B cell (primary cell): ENCODE measurements at regions not wholly inside any gene's neighbourhood (a gene's known extent, or its start where the extent isn't known, plus 50 kb on each side); places are given as distances from the start of the nearest gene placed in this dataset.
"Not testable (repeated sequence)": the region's sequence is repeated elsewhere in the genome, so short reads cannot be mapped to it uniquely, and the experiment has no call there.

ENCODE experiments used
- ATAC-seq: fragments of 200-7000 bp; cut with Tn5 transposase; one replicate; pipeline ENCODE4 v1.10.0; 2021; ENCODE audit warnings: low read depth, mild to moderate bottlenecking, moderate number of reproducible peaks, moderate library complexity
- CTCF ChIA-PET: fragments of 350-600 bp; sonication (Branson Sonifier 250); formaldehyde crosslinking; loops from one replicate; lab custom pipeline; 2021; ENCODE audit warnings: antibody characterized with exemption, inconsistent platforms; lab: Charles Lee
- POLR2A ChIA-PET: fragments of 350-600 bp; sonication (Branson Sonifier 250); formaldehyde crosslinking; loops from one replicate; lab custom pipeline; 2021; ENCODE audit warnings: antibody characterized with exemption; lab: Charles Lee
- DNase-seq: peaks from one replicate; pipeline ENCODE4 v3.0.0; 2013
- H2AFZ ChIP-seq: 2 replicates; pipeline ENCODE4 v1.6.1; 2012; ENCODE audit warnings: mild to moderate bottlenecking, low read depth, low read length; ENCODE audit not compliant: insufficient read depth, poor library complexity, severe bottlenecking
- H3K27ac ChIP-seq, 2 donors: 1 replicate in 1 of 2; 2 replicates in 1 of 2; pipeline ENCODE4 v1.5.1; 2012 to 2013; ENCODE audit warnings: low read length in 2 of 2, mild to moderate bottlenecking in 2 of 2, moderate library complexity in 1 of 2
- H3K27me3 ChIP-seq, 4 experiments: fragments of 200-600 bp in 1 of 4; sonication (generic) in 1 of 4; replicated peaks in 1 of 4; 1 replicate in 2 of 4; 2 replicates in 2 of 4; pipeline versions ENCODE4 v1.6.1 to v1.7.0; 2013 to 2016; ENCODE audit warnings: low read length in 3 of 4, mild to moderate bottlenecking in 2 of 4, mixed read lengths in 1 of 4, moderate library complexity in 1 of 4; ENCODE audit not compliant: insufficient read depth in 4 of 4, control insufficient read depth in 3 of 4; ENCODE audit errors: control extremely low read depth in 1 of 4
- H3K36me3 ChIP-seq, 2 experiments: replicated peaks in 1 of 2; 1 replicate in 1 of 2; 2 replicates in 1 of 2; pipeline versions ENCODE4 v1.6.1 to v1.7.1; 2013; ENCODE audit warnings: low read length in 1 of 2; ENCODE audit not compliant: insufficient read depth in 2 of 2, control insufficient read depth in 1 of 2; ENCODE audit errors: control extremely low read depth in 1 of 2, extremely low read depth in 1 of 2
- H3K4me1 ChIP-seq, 2 donors: fragments of 200-600 bp in 1 of 2; sonication (generic) in 1 of 2; 1 replicate in 1 of 2; 2 replicates in 1 of 2; pipeline versions ENCODE4 v1.5.1 to v1.6.1; 2013 to 2017; ENCODE audit warnings: low read length in 2 of 2; ENCODE audit not compliant: control insufficient read depth in 2 of 2, insufficient read depth in 2 of 2
- H3K4me2 ChIP-seq: replicated peaks from 2 replicates; pipeline ENCODE3; 2012; ENCODE audit warnings: mild to moderate bottlenecking, low read depth, low read length; ENCODE audit not compliant: poor library complexity, severe bottlenecking
- H3K4me3 ChIP-seq, 5 experiments: fragments of 200-600 bp in 1 of 5; sonication (generic) in 1 of 5; 1 replicate in 3 of 5; 2 replicates in 2 of 5; pipeline versions ENCODE4 v1.5.1 to v1.7.0; 2011 to 2016; ENCODE audit warnings: low read length in 4 of 5, mild to moderate bottlenecking in 4 of 5, low read depth in 2 of 5, control low read depth in 1 of 5, moderate library complexity in 1 of 5; ENCODE audit not compliant: insufficient read depth in 1 of 5; ENCODE audit errors: control extremely low read depth in 1 of 5, extremely low read depth in 1 of 5
- H3K79me2 ChIP-seq: fragments of 200-600 bp; sonication (generic); one replicate; pipeline ENCODE4 v1.6.0; 2016; ENCODE audit warnings: low read length; ENCODE audit not compliant: control insufficient read depth, insufficient read depth
- H3K9ac ChIP-seq: fragments of 200-600 bp; sonication (generic); 2 replicates; pipeline ENCODE4 v1.6.1; 2017; ENCODE audit warnings: mild to moderate bottlenecking, low read length, moderate library complexity
- H3K9me3 ChIP-seq, 3 donors: one replicate each; pipeline versions ENCODE4 v1.6.1 to v1.7.1; 2013; ENCODE audit warnings: low read length in 2 of 3; ENCODE audit not compliant: control insufficient read depth in 2 of 3, insufficient read depth in 1 of 3; ENCODE audit errors: control extremely low read depth in 1 of 3
- H4K20me1 ChIP-seq: 2 replicates; pipeline ENCODE4 v1.6.0; 2012; ENCODE audit warnings: mild to moderate bottlenecking, low read length; ENCODE audit not compliant: insufficient read depth, control insufficient read depth, poor library complexity, severe bottlenecking
- H3K27ac Mint-ChIP-seq: one replicate; pipeline ENCODE4 v1.8.0; 2021; ENCODE audit warnings: mixed read lengths
- H3K27me3 Mint-ChIP-seq: one replicate; pipeline ENCODE4 v1.8.0; 2021; ENCODE audit warnings: mixed read lengths
- H3K4me1 Mint-ChIP-seq: one replicate; pipeline ENCODE4 v1.8.0; 2021; ENCODE audit warnings: mixed read lengths
- H3K4me3 Mint-ChIP-seq: one replicate; pipeline ENCODE4 v1.8.0; 2021; ENCODE audit warnings: mixed read lengths
- H3K9me3 Mint-ChIP-seq: one replicate; pipeline ENCODE4 v1.8.0; 2022; ENCODE audit warnings: mixed read lengths; ENCODE audit not compliant: insufficient read depth
- CTCF ChIP-seq: fragments of 200-600 bp; IDR thresholded peaks from one replicate; pipeline ENCODE4 v1.8.0; 2022; ENCODE audit warnings: antibody characterized with exemption, mild to moderate bottlenecking
- EZH2 ChIP-seq: IDR thresholded peaks from 2 replicates; pipeline ENCODE4 v1.6.1; 2012; ENCODE audit warnings: borderline replicate concordance, low read depth, mild to moderate bottlenecking, moderate library complexity, low read length; ENCODE audit not compliant: insufficient read depth, poor library complexity, severe bottlenecking
- WGBS: methylation state at CpG from one replicate; pipeline ENCODE4 v1.1.5; 2013; ENCODE audit warnings: missing lambda C conversion rate; ENCODE audit not compliant: insufficient coverage; 5-methylcytosine and 5-hydroxymethylcytosine counted together
- intact Hi-C: fragments of 100-400 bp; cut with micrococcal nuclease; formaldehyde crosslinking; loops from one replicate; pipeline ENCODE4 v1.10.0; 2022

DNA sequence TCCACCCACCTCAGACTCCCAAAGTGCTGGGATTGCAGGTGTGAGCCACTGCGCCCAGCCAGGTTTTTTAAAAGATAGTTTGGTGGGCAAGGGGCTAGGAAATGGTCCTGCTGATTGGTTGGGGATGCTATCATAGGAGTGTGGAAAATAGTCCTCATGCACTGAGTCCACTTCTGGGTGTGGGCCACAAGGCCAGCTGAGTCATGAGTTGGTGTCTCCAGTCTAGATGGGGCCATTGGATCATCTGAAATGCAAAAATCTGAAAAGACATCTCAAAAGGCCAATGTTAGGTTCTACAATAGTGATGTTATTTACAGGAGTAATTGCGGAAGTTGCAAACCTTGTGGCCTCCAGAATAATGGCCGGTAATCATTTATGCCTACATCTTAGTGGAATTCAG lies 221.1 kb downstream of the ZNF674 start:
- Histone ChIP-seq H3K4me2 (no peak overlapping the region), H3K4me1 (no peaks in the 10 kb centered on the region), H3K9ac (no peak overlapping the region), H4K20me1 (no peaks in the 10 kb centered on the region), H3K4me3 (no peak overlapping the region), H3K9me3 (no peaks in the 10 kb centered on the region), H3K27ac (no peak overlapping the region), H2AFZ (no peak overlapping the region), H3K36me3 (no peaks in the 10 kb centered on the region), H3K27me3 (no peaks in the 10 kb centered on the region), H3K79me2 (no peaks in the 10 kb centered on the region)
- no CpG with 5 or more reads among the region's 3 CpGs for WGBS
- H3K27ac Mint-ChIP-seq = no peak overlapping the region
- intact Hi-C loops = no loop called here
- H3K4me3 Mint-ChIP-seq = no peak overlapping the region
- H3K4me1 Mint-ChIP-seq = no peaks in the 10 kb centered on the region
- POLR2A ChIA-PET = no interaction called here
- TF ChIP-seq EZH2 = no peak
- TF ChIP-seq CTCF = no peak
- CTCF ChIA-PET = no interaction called here
- DNase-seq = no peak
- peaks cover 3% of the 10 kb centered on the region for H3K27me3 Mint-ChIP-seq
- H3K9me3 Mint-ChIP-seq = no peaks in the 10 kb centered on the region
- ATAC-seq = no peak

DNA sequence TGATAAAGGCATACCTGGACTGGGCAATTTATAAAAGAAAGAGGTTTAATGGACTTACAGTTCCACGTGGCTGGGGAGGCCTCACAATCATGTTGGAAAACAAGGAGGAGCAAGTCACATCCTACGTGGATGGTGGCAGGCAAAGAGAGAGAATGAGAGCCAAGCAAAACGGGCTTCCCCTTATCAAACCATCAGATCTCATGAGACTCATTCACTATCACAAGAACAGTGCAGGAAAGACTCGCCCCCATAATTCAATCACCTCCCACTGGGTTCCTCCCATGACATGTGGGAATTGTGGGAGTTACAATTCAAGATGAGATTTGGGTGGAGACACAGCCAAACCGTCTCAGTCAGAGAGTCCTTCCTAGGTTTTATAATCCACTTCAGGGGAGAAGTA lies 222.3 kb downstream of the ZNF674 start:
- WGBS = 40% methylated on average over 1 of the region's 5 CpGs
- H3K27ac ChIP-seq, H3K36me3 ChIP-seq, H3K4me3 Mint-ChIP-seq, CTCF ChIA-PET, H3K4me1 ChIP-seq, POLR2A ChIA-PET, H3K9ac ChIP-seq, H3K4me2 ChIP-seq, H3K9me3 ChIP-seq, H3K4me3 ChIP-seq, H3K9me3 Mint-ChIP-seq, H3K27me3 Mint-ChIP-seq, H2AFZ ChIP-seq, DNase-seq, ATAC-seq, intact Hi-C loops, H3K4me1 Mint-ChIP-seq, H4K20me1 ChIP-seq, H3K79me2 ChIP-seq, H3K27me3 ChIP-seq, H3K27ac Mint-ChIP-seq: not testable (repeated sequence)
